Gastrocnemius medialis (tissue), 4 donors: ENCODE measurements at regions not wholly inside any gene's neighbourhood (a gene's known extent, or its start where the extent isn't known, plus 50 kb on each side); places are given as distances from the start of the nearest gene placed in this dataset.
"Not testable (repeated sequence)": the region's sequence is repeated elsewhere in the genome, so short reads cannot be mapped to it uniquely, and the experiment has no call there.

ENCODE experiments used
- ATAC-seq, 2 donors: fragments of 150-250 bp; one replicate each; pipeline ENCODE4 v1.9.1; 2016
- DNase-seq, 2 donors: peaks; one replicate each; pipeline ENCODE4 v3.0.0-alpha.2; 2019
- H3K27ac ChIP-seq, 4 donors: fragments of 200-600 bp; sonication (generic); 1 replicate in 1 of 4; 2 replicates in 3 of 4; pipeline ENCODE4 v1.5.1; 2016 to 2018; ENCODE audit warnings: mild to moderate bottlenecking in 2 of 4, moderate library complexity in 1 of 4
- H3K27me3 ChIP-seq, 3 donors: fragments of 200-600 bp; sonication (generic) in 2 of 3; 1 replicate in 1 of 3; 2 replicates in 2 of 3; pipeline versions ENCODE4 v1.5.1 to v1.6.0; 2016 to 2019; ENCODE audit warnings: mild to moderate bottlenecking in 1 of 3, moderate library complexity in 1 of 3
- H3K36me3 ChIP-seq, 2 donors: fragments of 200-600 bp; sonication (generic) in 1 of 2; one replicate each; pipeline ENCODE4 v1.5.1; 2017 to 2018
- H3K4me1 ChIP-seq, 2 donors: fragments of 200-600 bp; sonication (generic) in 1 of 2; one replicate each; pipeline ENCODE4 v1.5.1; 2016 to 2017; ENCODE audit warnings: mild to moderate bottlenecking in 2 of 2
- H3K4me3 ChIP-seq, 4 donors: fragments of 200-600 bp; sonication (generic) in 3 of 4; 1 replicate in 1 of 4; 2 replicates in 3 of 4; pipeline ENCODE4 v1.5.1; 2016 to 2019; ENCODE audit warnings: mild to moderate bottlenecking in 2 of 4
- H3K9me3 ChIP-seq, 3 donors: fragments of 200-600 bp; sonication (generic) in 2 of 3; 1 replicate in 1 of 3; 2 replicates in 2 of 3; pipeline ENCODE4 v1.5.1; 2016 to 2019
- CTCF ChIP-seq, 5 experiments: fragments of 450-650 bp in 3 of 5; fragments of 200-600 bp in 2 of 5; sonication (generic) in 2 of 5; IDR thresholded peaks in 4 of 5; conservative IDR thresholded peaks in 1 of 5; 1 replicate in 4 of 5; 2 replicates in 1 of 5; pipeline ENCODE4 v1.5.1; 2016 to 2019; ENCODE audit warnings: antibody characterized with exemption in 5 of 5, mild to moderate bottlenecking in 3 of 5, moderate library complexity in 3 of 5
- POLR2A ChIP-seq, 2 donors: fragments of 450-650 bp; IDR thresholded peaks; one replicate each; pipeline ENCODE4 v1.6.1; 2017; ENCODE audit warnings: antibody characterized with exemption in 2 of 2, mild to moderate bottlenecking in 2 of 2, moderate library complexity in 2 of 2
- in situ Hi-C, 4 donors: fragments of 200-750 bp; cut with MboI; loops; one replicate each; pipeline versions ENCODE4 v1.15.0 to v1.8.0; 2017; ENCODE audit warnings: low sequenced_read_pairs in 4 of 4
- intact Hi-C: fragments of 100-400 bp; cut with DNase I; formaldehyde crosslinking; loops from one replicate; pipeline ENCODE4 v1.15.1; 2023; ENCODE audit warnings: low total_unique reads

- in situ Hi-C loops, result no loop called here
- DNase-seq (no peak), ATAC-seq (no peak)
- Histone ChIP-seq H3K4me3 (no peak overlapping the region), H3K36me3 (no peaks in the 10 kb centered on the region), H3K27me3 (no peaks in the 10 kb centered on the region), H3K4me1 (no peaks in the 10 kb centered on the region), H3K9me3 (no peaks in the 10 kb centered on the region), H3K27ac (no peak overlapping the region)
- intact Hi-C loops, result no loop called here
- TF ChIP-seq CTCF (IDR thresholded peaks at IDR 0.05 in 4 of 5, conservative IDR thresholded peaks at IDR 0.05 in 1 of 5) (no peak), POLR2A (IDR thresholded peaks at IDR 0.05) (no peak)
Measured at GRCh38 chrX:87968118-87968517, 450.5 kb downstream of the KLHL4 start.

- H3K9me3 ChIP-seq, H3K4me3 ChIP-seq, ATAC-seq, H3K27ac ChIP-seq, DNase-seq, H3K36me3 ChIP-seq, in situ Hi-C loops, H3K27me3 ChIP-seq, H3K4me1 ChIP-seq, intact Hi-C loops: not testable (repeated sequence)
Measured at GRCh38 chrX:87972121-87972520, 454.5 kb downstream of the KLHL4 start.

GRCh38 chrX:87975365-87975764 lies 457.8 kb downstream of the KLHL4 start:
- no peak overlapping the region for H3K4me3 ChIP-seq
- in situ Hi-C loops (no loop called here), intact Hi-C loops (no loop called here)
- ATAC-seq (no peak), DNase-seq (no peak)
- no peak overlapping the region for H3K27ac ChIP-seq
- no peaks in the 10 kb centered on the region for H3K9me3 ChIP-seq
- H3K36me3 ChIP-seq, result no peaks in the 10 kb centered on the region
- no peaks in the 10 kb centered on the region for H3K27me3 ChIP-seq
- no peak for TF ChIP-seq POLR2A (IDR thresholded peaks at IDR 0.05)
- no peak for TF ChIP-seq CTCF (IDR thresholded peaks at IDR 0.05 in 4 of 5, conservative IDR thresholded peaks at IDR 0.05 in 1 of 5)
- H3K4me1 ChIP-seq, result no peaks in the 10 kb centered on the region

GRCh38 chrX:88007873-88008272 lies 490.3 kb downstream of the KLHL4 start:
- H3K9me3 ChIP-seq, intact Hi-C loops, ATAC-seq, H3K4me3 ChIP-seq, DNase-seq, H3K27me3 ChIP-seq, H3K36me3 ChIP-seq, in situ Hi-C loops, H3K27ac ChIP-seq, H3K4me1 ChIP-seq: not testable (repeated sequence)

- intact Hi-C loops (no loop called here), in situ Hi-C loops (no loop called here)
- no peak for TF ChIP-seq POLR2A (IDR thresholded peaks at IDR 0.05)
- TF ChIP-seq CTCF (IDR thresholded peaks at IDR 0.05 in 4 of 5, conservative IDR thresholded peaks at IDR 0.05 in 1 of 5), result no peak
- ATAC-seq (no peak), DNase-seq (no peak)
- Histone ChIP-seq H3K27me3 (no peaks in the 10 kb centered on the region), H3K36me3 (no peaks in the 10 kb centered on the region), H3K4me1 (no peaks in the 10 kb centered on the region), H3K4me3 (no peak overlapping the region), H3K9me3 (no peaks in the 10 kb centered on the region), H3K27ac (no peak overlapping the region)
Measured at GRCh38 chrX:88024022-88024421, 506.4 kb downstream of the KLHL4 start.

GRCh38 chrX:88072339-88073030 lies 554.9 kb downstream of the KLHL4 start:
- H3K27me3 ChIP-seq, result no peaks in the 10 kb centered on the region
- H3K4me3 ChIP-seq, result no peak overlapping the region
- in situ Hi-C loops, result no loop called here
- intact Hi-C loops, result no loop called here
- no peak for DNase-seq
- H3K4me1 ChIP-seq, result no peaks in the 10 kb centered on the region
- no peak overlapping the region for H3K27ac ChIP-seq
- no peak for TF ChIP-seq CTCF (IDR thresholded peaks at IDR 0.05 in 4 of 5, conservative IDR thresholded peaks at IDR 0.05 in 1 of 5)
- no peak for TF ChIP-seq POLR2A (IDR thresholded peaks at IDR 0.05)
- H3K36me3 ChIP-seq, result no peaks in the 10 kb centered on the region
- no peaks in the 10 kb centered on the region for H3K9me3 ChIP-seq
- no peak for ATAC-seq
